ENCODE measurements at regions not wholly inside any gene's neighbourhood (a gene's known extent, or its start where the extent isn't known, plus 50 kb on each side); places are given as distances from the start of the nearest gene placed in this dataset.

GRCh38 chr3:20698896-20699295 lies 512.9 kb upstream of the SGO1 start:
- TF ChIP-seq EZH2 (IDR thresholded peaks at IDR 0.05) (no peak), CTCF (IDR thresholded peaks at IDR 0.05) (no peak)
